K562 (cell line): ENCODE measurements at regions not wholly inside any gene's neighbourhood (a gene's known extent, or its start where the extent isn't known, plus 50 kb on each side); places are given as distances from the start of the nearest gene placed in this dataset.

Experiments
- ATAC-seq: fragments of 200-7000 bp; cut with Tn5 transposase; 3 replicates; pipeline ENCODE4 v1.9.1; 2020; ENCODE audit warnings: moderate library complexity
- BruUV-seq: library from RNA; stranded (reverse); fragments of 400-500 nt; replicated peaks from 2 replicates; lab custom pipeline; 2021; lab: Mats Ljungman, UMichigan
- CTCF ChIA-PET: fragments of 300-600 bp; formaldehyde crosslinking; extraction: SDS; loops from one replicate; lab custom pipeline; 2021; ENCODE audit warnings: low intra/inter-chr PET ratio; lab: Yijun Ruan, JAX
- POLR2A ChIA-PET: fragments of 300-600, 350-650 bp; sonication (Branson Sonifier 250); formaldehyde crosslinking; extraction: SDS; loops from one replicate; lab custom pipeline; 2021; ENCODE audit warnings: antibody characterized with exemption, inconsistent platforms; lab: Yijun Ruan, JAX
- DNase-seq, 4 experiments: peaks; one replicate each; pipeline versions ENCODE4 v3.0.0 to v3.0.0-alpha.2; 2011 to 2018; ENCODE audit warnings: low spot score in 3 of 4, mixed read lengths in 3 of 4; ENCODE audit errors: extremely low read depth in 1 of 4
- FAIRE-seq: peaks from 2 replicates; lab custom pipeline; 2011; peaks lifted over from hg19 to GRCh38; lab: Jason Lieb, UNC
- H2AFZ ChIP-seq: 2 replicates; pipeline ENCODE4 v1.6.0; 2011; ENCODE audit warnings: low read depth, low read length, control low read depth, inconsistent platforms
- H3K27ac ChIP-seq: fragments of 200-600 bp; 3 replicates; pipeline ENCODE4 v1.8.0; 2011; ENCODE audit warnings: low read depth, mild to moderate bottlenecking, control low read depth, inconsistent platforms, low read length, moderate library complexity, mixed read lengths; ENCODE audit errors: extremely low read depth
- H3K27me3 ChIP-seq, 2 experiments: fragments of 300-600 bp in 1 of 2; 2 replicates in 1 of 2; 3 replicates in 1 of 2; pipeline versions ENCODE4 v1.6.0 to v1.8.0; 2011; ENCODE audit warnings: inconsistent platforms in 2 of 2, low read length in 2 of 2, mild to moderate bottlenecking in 1 of 2, mixed read lengths in 1 of 2, moderate library complexity in 1 of 2; ENCODE audit not compliant: control insufficient read depth in 2 of 2, insufficient read depth in 2 of 2
- H3K36me3 ChIP-seq: fragments of 300-600 bp; 3 replicates; pipeline ENCODE4 v1.8.0; 2011; ENCODE audit warnings: mild to moderate bottlenecking, low read length, inconsistent platforms; ENCODE audit not compliant: control insufficient read depth, insufficient read depth
- H3K4me1 ChIP-seq, 2 experiments: fragments of 200-600 bp in 1 of 2; replicated peaks in 1 of 2; 2 replicates in 1 of 2; 3 replicates in 1 of 2; pipeline versions ENCODE4 v1.5.1 to v1.8.0; 2011; ENCODE audit warnings: inconsistent platforms in 2 of 2, low read length in 2 of 2, mild to moderate bottlenecking in 1 of 2, mixed read lengths in 1 of 2, moderate library complexity in 1 of 2; ENCODE audit not compliant: control insufficient read depth in 2 of 2, insufficient read depth in 2 of 2
- H3K4me2 ChIP-seq: 2 replicates; pipeline ENCODE4 v1.6.1; 2011; ENCODE audit warnings: low read length, control low read depth, inconsistent platforms, mixed read lengths; ENCODE audit not compliant: insufficient read depth
- H3K4me3 ChIP-seq: fragments of 200-600 bp; sonication (generic), shearing (Covaris generic); 2 replicates; pipeline ENCODE4 v1.5.1; 2016; ENCODE audit warnings: control low read depth, inconsistent platforms
- H3K79me2 ChIP-seq: fragments of 200-600 bp; 3 replicates; pipeline ENCODE4 v1.8.0; 2011; ENCODE audit warnings: low read length, inconsistent platforms; ENCODE audit not compliant: control insufficient read depth, insufficient read depth
- H3K9ac ChIP-seq, 2 experiments: 2 replicates each; pipeline versions ENCODE4 v1.6.0 to v1.6.1; 2011; ENCODE audit warnings: low read depth in 2 of 2, low read length in 2 of 2, control low read depth in 1 of 2, inconsistent platforms in 1 of 2, mild to moderate bottlenecking in 1 of 2, mixed read lengths in 1 of 2; ENCODE audit not compliant: insufficient read depth in 1 of 2
- H3K9me1 ChIP-seq: one replicate; pipeline ENCODE4 v1.6.0; 2011; ENCODE audit warnings: inconsistent platforms, mild to moderate bottlenecking, low read length, moderate library complexity; ENCODE audit not compliant: control insufficient read depth, insufficient read depth
- H3K9me3 ChIP-seq: replicated peaks from 2 replicates; pipeline ENCODE4 v1.5.1; 2011; ENCODE audit warnings: low read depth, low read length, inconsistent platforms; ENCODE audit not compliant: control insufficient read depth, insufficient read depth
- H4K20me1 ChIP-seq: replicated peaks from 2 replicates; pipeline ENCODE4 v1.6.1; 2011; ENCODE audit warnings: low read length, inconsistent platforms, mixed read lengths; ENCODE audit not compliant: control insufficient read depth, insufficient read depth
- CBFA2T3 ChIP-seq: fragments of 450-650 bp; IDR thresholded peaks from 2 replicates; pipeline ENCODE4 v1.6.1; 2017
- CREB3 ChIP-seq: fragments of 450-650 bp; conservative IDR thresholded peaks from 2 replicates; pipeline ENCODE4 v1.6.1; 2016; ENCODE audit warnings: missing genetic modification characterization, low read depth, mild to moderate bottlenecking, missing compliant biosample characterization, moderate library complexity
- GATAD2A ChIP-seq: fragments of 450-650 bp; IDR thresholded peaks from 2 replicates; pipeline ENCODE4 v1.6.1; 2017
- HINFP ChIP-seq: fragments of 450-650 bp; conservative IDR thresholded peaks from 2 replicates; pipeline ENCODE4 v1.6.1; 2016; ENCODE audit warnings: missing genetic modification characterization, low read depth, mild to moderate bottlenecking, control low read depth, missing compliant biosample characterization
- KDM4B ChIP-seq, 2 experiments: fragments of 450-650 bp in 1 of 2; sonication (generic) in 1 of 2; IDR thresholded peaks; 2 replicates each; pipeline ENCODE4 v1.6.1; 2016 to 2017; ENCODE audit warnings: borderline replicate concordance in 2 of 2, antibody characterized with exemption in 1 of 2, low read depth in 1 of 2, mild to moderate bottlenecking in 1 of 2
- LEF1 ChIP-seq: fragments of 450-650 bp; IDR thresholded peaks from 2 replicates; pipeline ENCODE4 v1.6.1; 2016; ENCODE audit warnings: mild to moderate bottlenecking
- PCBP1 ChIP-seq: fragments of 200-400 bp; formaldehyde crosslinking; IDR thresholded peaks from 2 replicates; pipeline ENCODE4 v1.6.1; 2018; ENCODE audit warnings: mild to moderate bottlenecking, low read depth, low read length; ENCODE audit not compliant: poor library complexity, severe bottlenecking
- PYGO2 ChIP-seq: fragments of 450-650 bp; IDR thresholded peaks from 2 replicates; pipeline ENCODE4 v1.6.1; 2016; ENCODE audit warnings: mild to moderate bottlenecking, missing genetic modification characterization, moderate library complexity, missing compliant biosample characterization
- RCOR1 ChIP-seq, 2 experiments: IDR thresholded peaks; 2 replicates each; pipeline ENCODE4 v1.6.1; 2012; ENCODE audit warnings: low read depth in 2 of 2, low read length in 2 of 2, borderline replicate concordance in 1 of 2, improper control_type of control experiment in 1 of 2
- RNF2 ChIP-seq: sonication (generic); IDR thresholded peaks from 2 replicates; pipeline ENCODE4 v1.6.1; 2016
- ZC3H11A ChIP-seq: IDR thresholded peaks from 2 replicates; pipeline ENCODE4 v1.6.1; 2012; ENCODE audit warnings: low read depth, low read length, improper control_type of control experiment
- ZC3H4 ChIP-seq: sonication (generic); formaldehyde crosslinking; IDR thresholded peaks from 2 replicates; pipeline ENCODE4 v1.9.0; 2021; ENCODE audit warnings: missing genetic modification reagents, borderline replicate concordance
- ZKSCAN8 ChIP-seq: fragments of 200-800 bp; sonication (Bioruptor generic); IDR thresholded peaks from 2 replicates; pipeline ENCODE4 v1.6.1; 2016; ENCODE audit warnings: missing genetic modification characterization, missing compliant biosample characterization
- WGBS: fragments of 100-300 bp; shearing (Covaris generic); methylation state at CpG from one replicate; pipeline ENCODE4 v1.1.6; 2016; ENCODE audit warnings: low coverage, mixed read lengths; ENCODE audit not compliant: insufficient coverage; ENCODE audit errors: missing lambda C conversion rate; 5-methylcytosine and 5-hydroxymethylcytosine counted together
- in situ Hi-C: fragments of 300-500 bp; cut with MboI; formaldehyde crosslinking; loops from 4 replicates; pipeline ENCODE4 v1.15.0; 2018; ENCODE audit warnings: inconsistent platforms, mixed read lengths
- intact Hi-C: fragments of 100-400 bp; cut with micrococcal nuclease; formaldehyde crosslinking; loops from 2 replicates; pipeline ENCODE4 v1.14.2; 2022

- Histone ChIP-seq H3K36me3 (no peaks in the 10 kb centered on the region), H3K9ac (no peak overlapping the region), H4K20me1 (no peaks in the 10 kb centered on the region), H3K4me3 (no peak overlapping the region), H3K4me1 (no peaks in the 10 kb centered on the region), H3K27me3 (no peaks in the 10 kb centered on the region), H2AFZ (no peak overlapping the region), H3K4me2 (no peak overlapping the region), H3K9me1 (no peaks in the 10 kb centered on the region), H3K27ac (no peak overlapping the region), H3K79me2 (no peaks in the 10 kb centered on the region), H3K9me3 (no peaks in the 10 kb centered on the region)
- FAIRE-seq (no peak), DNase-seq (no peak), ATAC-seq (no peak)
- in situ Hi-C loops: no loop called here
- ChIA-PET CTCF (no interaction called here), POLR2A (no interaction called here)
- 0% methylated on average over 5 of the region's 8 CpGs for WGBS
- no TSS peak for BruUV-seq
- intact Hi-C loops: no loop called here
- TF ChIP-seq GATAD2A (no peak), RCOR1 (IDR thresholded peaks at IDR 0.05; ENCODE audit: borderline replicate concordance in 1 of 2, low read depth in 2 of 2, low read length in 2 of 2) (no peak), CBFA2T3 (no peak), CREB3 (tag) (no peak), PCBP1 (no peak)
These were observed 237.5 kb upstream of the SYT4 start for GRCh38 chr18:43514747-43515146.

GRCh38 chr18:43515481-43515880 is 238.2 kb upstream of the SYT4 start:
- Histone ChIP-seq H3K4me2 (no peak overlapping the region), H3K9me1 (no peaks in the 10 kb centered on the region), H2AFZ (no peak overlapping the region), H3K36me3 (no peaks in the 10 kb centered on the region), H4K20me1 (no peaks in the 10 kb centered on the region), H3K9me3 (no peaks in the 10 kb centered on the region), H3K27me3 (no peaks in the 10 kb centered on the region), H3K9ac (no peak overlapping the region), H3K4me3 (no peak overlapping the region), H3K27ac (no peak overlapping the region), H3K4me1 (no peaks in the 10 kb centered on the region), H3K79me2 (no peaks in the 10 kb centered on the region)
- POLR2A ChIA-PET: no interaction called here
- TF ChIP-seq ZC3H11A (no peak), LEF1 (no peak), ZKSCAN8 (CRISPR knock-in tag) (no peak), ZC3H4 (no peak), PYGO2 (tag) (no peak), HINFP (tag) (no peak), KDM4B (IDR thresholded peaks at IDR 0.05; ENCODE audit: borderline replicate concordance in 2 of 2, low read depth in 1 of 2) (no peak), RNF2 (no peak)
- 0% methylated on average over 2 of the region's 2 CpGs for WGBS
- DNase-seq: no peak
- FAIRE-seq: no peak
- no TSS peak for BruUV-seq
- CTCF ChIA-PET: no interaction called here
- in situ Hi-C loops (no loop called here), intact Hi-C loops (no loop called here)
- no peak for ATAC-seq
